Esophagus muscularis mucosa (tissue), 4 donors: ENCODE measurements at regions not wholly inside any gene's neighbourhood (a gene's known extent, or its start where the extent isn't known, plus 50 kb on each side); places are given as distances from the start of the nearest gene placed in this dataset.

Experiments used
- DNase-seq: peaks from one replicate; pipeline ENCODE4 v3.0.0-alpha.2; 2017; ENCODE audit errors: extremely low spot score
- H3K27ac ChIP-seq, 4 donors: fragments of 200-600 bp; sonication (generic); replicated peaks in 1 of 4; 1 replicate in 3 of 4; 2 replicates in 1 of 4; pipeline ENCODE4 v1.5.1; 2016 to 2019; ENCODE audit warnings: mild to moderate bottlenecking in 1 of 4
- H3K27me3 ChIP-seq, 4 donors: fragments of 200-600 bp; sonication (generic); one replicate each; pipeline versions ENCODE4 v1.5.1 to v1.6.0; 2016 to 2019
- H3K36me3 ChIP-seq, 4 donors: fragments of 200-600 bp; sonication (generic); one replicate each; pipeline ENCODE4 v1.5.1; 2016 to 2019
- H3K4me1 ChIP-seq, 4 donors: fragments of 200-600 bp; sonication (generic); one replicate each; pipeline ENCODE4 v1.5.1; 2016 to 2019
- H3K4me3 ChIP-seq, 4 donors: fragments of 200-600 bp; sonication (generic); 1 replicate in 2 of 4; 2 replicates in 2 of 4; pipeline ENCODE4 v1.5.1; 2016 to 2019; ENCODE audit warnings: mild to moderate bottlenecking in 4 of 4, moderate library complexity in 1 of 4
- H3K9me3 ChIP-seq, 4 donors: fragments of 200-600 bp; sonication (generic); 1 replicate in 3 of 4; 2 replicates in 1 of 4; pipeline ENCODE4 v1.5.1; 2016 to 2019
- CTCF ChIP-seq, 3 experiments: fragments of 200-600 bp in 2 of 3; fragments of 450-650 bp in 1 of 3; sonication (generic) in 2 of 3; IDR thresholded peaks; one replicate each; pipeline ENCODE4 v1.5.1; 2017 to 2019; ENCODE audit warnings: antibody characterized with exemption in 3 of 3, mild to moderate bottlenecking in 2 of 3, moderate library complexity in 1 of 3
- EP300 ChIP-seq: sonication (generic); formaldehyde crosslinking; IDR thresholded peaks from one replicate; pipeline ENCODE4 v1.6.1; 2017; ENCODE audit warnings: antibody characterized with exemption
- POLR2A ChIP-seq: fragments of 450-650 bp; IDR thresholded peaks from one replicate; pipeline ENCODE4 v1.6.1; 2017; ENCODE audit warnings: antibody characterized with exemption, moderate library complexity, mild to moderate bottlenecking, low read depth
- POLR2AphosphoS5 ChIP-seq, 2 donors: sonication (generic); formaldehyde crosslinking; IDR thresholded peaks; one replicate each; pipeline ENCODE4 v1.6.1; 2017; ENCODE audit warnings: antibody characterized with exemption in 2 of 2
- WGBS: methylation state at CpG from one replicate; pipeline ENCODE4 v1.1.5; 2018; 5-methylcytosine and 5-hydroxymethylcytosine counted together
- intact Hi-C: fragments of 100-400 bp; cut with DNase I; formaldehyde crosslinking; loops from one replicate; pipeline ENCODE4 v1.15.1; 2023

- intact Hi-C loops: no loop called here
- Histone ChIP-seq H3K4me3 (no peak overlapping the region), H3K9me3 (no peaks in the 10 kb centered on the region), H3K4me1 (no peaks in the 10 kb centered on the region), H3K27ac (no peak overlapping the region), H3K27me3 (no peaks in the 10 kb centered on the region), H3K36me3 (no peaks in the 10 kb centered on the region)
- peak; percentile 34 for DNase-seq
- no peak for TF ChIP-seq EP300
- TF ChIP-seq POLR2A: no peak
- no peak for TF ChIP-seq POLR2AphosphoS5 (IDR thresholded peaks at IDR 0.05)
- TF ChIP-seq CTCF (IDR thresholded peaks at IDR 0.05): no peak
- 67% methylated on average over 19 of the region's 19 CpGs for WGBS
These were observed 687.6 kb upstream of the HS6ST1 start for GRCh38 chr2:129006135-129006886.

GRCh38 chr2:129006901-129007300, 688.2 kb upstream of the HS6ST1 start:
- intact Hi-C loops: no loop called here

GRCh38 chr2:129008055-129008880, 689.6 kb upstream of the HS6ST1 start:
- Histone ChIP-seq H3K27me3 (no peaks in the 10 kb centered on the region), H3K36me3 (no peaks in the 10 kb centered on the region), H3K27ac (no peak overlapping the region), H3K4me1 (no peaks in the 10 kb centered on the region), H3K9me3 (no peaks in the 10 kb centered on the region), H3K4me3 (no peak overlapping the region)
- 93% methylated on average over 5 of the region's 5 CpGs for WGBS
- intact Hi-C loops: no loop called here
- DNase-seq: peak; percentile 42
- TF ChIP-seq POLR2AphosphoS5 (IDR thresholded peaks at IDR 0.05): no peak
- no peak for TF ChIP-seq EP300
- TF ChIP-seq CTCF (IDR thresholded peaks at IDR 0.05): no peak
- TF ChIP-seq POLR2A: no peak

More at GRCh38 chr2:129006901-129007300, 688.2 kb upstream of the HS6ST1 start:
- peak; percentile 87 for DNase-seq
- Histone ChIP-seq H3K9me3 (no peaks in the 10 kb centered on the region), H3K4me3 (no peak overlapping the region), H3K36me3 (no peaks in the 10 kb centered on the region), H3K27ac (no peak overlapping the region), H3K4me1 (no peaks in the 10 kb centered on the region), H3K27me3 (no peaks in the 10 kb centered on the region)
- no peak for TF ChIP-seq CTCF (IDR thresholded peaks at IDR 0.05)
- no peak for TF ChIP-seq POLR2A
- no peak for TF ChIP-seq POLR2AphosphoS5 (IDR thresholded peaks at IDR 0.05)
- TF ChIP-seq EP300: no peak
- WGBS: 91% methylated on average over 6 of the region's 6 CpGs

- H3K27me3 ChIP-seq: no peaks in the 10 kb centered on the region
- no peak for TF ChIP-seq POLR2AphosphoS5 (IDR thresholded peaks at IDR 0.05)
- TF ChIP-seq POLR2A: no peak
- H3K4me3 ChIP-seq: no peak overlapping the region
- 87% methylated on average over 12 of the region's 12 CpGs for WGBS
- no peak overlapping the region for H3K27ac ChIP-seq
- no peaks in the 10 kb centered on the region for H3K4me1 ChIP-seq
- H3K9me3 ChIP-seq: no peaks in the 10 kb centered on the region
- DNase-seq: peak; percentile 86
- intact Hi-C loops: no loop called here
- H3K36me3 ChIP-seq: no peaks in the 10 kb centered on the region
These were observed 690.4 kb upstream of the HS6ST1 start for GRCh38 chr2:129008881-129009554.
